Right lobe of liver (tissue), 4 donors: ENCODE measurements at regions not wholly inside any gene's neighbourhood (a gene's known extent, or its start where the extent isn't known, plus 50 kb on each side); places are given as distances from the start of the nearest gene placed in this dataset.

Experiments used
- POLR2A ChIP-seq: fragments of 450-650 bp; IDR thresholded peaks from one replicate; pipeline ENCODE4 v1.6.1; 2017; ENCODE audit warnings: antibody characterized with exemption, mild to moderate bottlenecking
- TF ChIP-seq, protein P1 (sequence below), 4 donors: fragments of 200-600 bp in 3 of 4; fragments of 450-650 bp in 1 of 4; IDR thresholded peaks; one replicate each; pipeline versions ENCODE4 v1.5.1 to v1.8.0; 2016 to 2022; ENCODE audit warnings: antibody characterized with exemption in 4 of 4, mild to moderate bottlenecking in 2 of 4
- donor health status: DM: no; HTN: no; CAD: no.
- donor health status: DM: no; HTN: no; CAD: no.
- donor health status: DM: no; HTN: yes; CAD: no.

DNA sequence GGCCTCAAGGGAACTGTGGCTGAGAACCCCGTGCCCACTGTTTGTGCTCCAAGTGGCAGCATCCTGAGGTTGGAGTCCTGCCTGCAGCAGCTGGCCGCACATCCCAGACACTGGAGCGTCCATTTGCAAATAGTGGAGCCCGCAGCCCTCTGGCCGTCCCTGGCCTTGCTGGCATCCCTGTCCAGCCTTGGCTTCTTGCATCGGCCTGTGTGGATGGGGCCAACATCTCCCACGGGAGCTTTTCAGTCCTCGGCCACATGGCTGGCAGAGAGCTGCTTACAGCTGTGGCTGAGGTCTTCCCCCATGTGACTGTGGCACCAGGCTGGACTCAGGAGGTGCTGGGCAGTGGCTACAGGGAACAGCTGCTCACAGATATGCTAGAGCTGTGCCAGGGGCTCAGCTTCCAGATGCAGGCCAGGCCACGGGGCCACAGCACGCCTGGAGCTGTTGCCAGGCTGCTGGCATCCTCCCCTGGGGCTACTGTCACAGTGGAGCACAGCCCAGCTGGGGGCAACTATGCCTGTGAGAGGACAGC is 71.2 kb downstream of the FAM43A start:
- TF ChIP-seq, protein P1, sequence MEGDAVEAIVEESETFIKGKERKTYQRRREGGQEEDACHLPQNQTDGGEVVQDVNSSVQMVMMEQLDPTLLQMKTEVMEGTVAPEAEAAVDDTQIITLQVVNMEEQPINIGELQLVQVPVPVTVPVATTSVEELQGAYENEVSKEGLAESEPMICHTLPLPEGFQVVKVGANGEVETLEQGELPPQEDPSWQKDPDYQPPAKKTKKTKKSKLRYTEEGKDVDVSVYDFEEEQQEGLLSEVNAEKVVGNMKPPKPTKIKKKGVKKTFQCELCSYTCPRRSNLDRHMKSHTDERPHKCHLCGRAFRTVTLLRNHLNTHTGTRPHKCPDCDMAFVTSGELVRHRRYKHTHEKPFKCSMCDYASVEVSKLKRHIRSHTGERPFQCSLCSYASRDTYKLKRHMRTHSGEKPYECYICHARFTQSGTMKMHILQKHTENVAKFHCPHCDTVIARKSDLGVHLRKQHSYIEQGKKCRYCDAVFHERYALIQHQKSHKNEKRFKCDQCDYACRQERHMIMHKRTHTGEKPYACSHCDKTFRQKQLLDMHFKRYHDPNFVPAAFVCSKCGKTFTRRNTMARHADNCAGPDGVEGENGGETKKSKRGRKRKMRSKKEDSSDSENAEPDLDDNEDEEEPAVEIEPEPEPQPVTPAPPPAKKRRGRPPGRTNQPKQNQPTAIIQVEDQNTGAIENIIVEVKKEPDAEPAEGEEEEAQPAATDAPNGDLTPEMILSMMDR (IDR thresholded peaks at IDR 0.05), result no peak
- TF ChIP-seq POLR2A, result no peak
